NCI-H446 (cell line): ENCODE measurements at regions not wholly inside any gene's neighbourhood (a gene's known extent, or its start where the extent isn't known, plus 50 kb on each side); places are given as distances from the start of the nearest gene placed in this dataset.

ENCODE experiments used
- DNase-seq, 2 experiments: peaks; one replicate each; lab custom pipeline; 2025; lab: John Stamatoyannopoulos, UW

GRCh38 chr14:34040766-34041165 lies 89.9 kb upstream of the EGLN3 start:
- DNase-seq = no peak

GRCh38 chr14:34039428-34040047 lies 88.7 kb upstream of the EGLN3 start:
- no peak for DNase-seq

- DNase-seq = no peak
Measured at GRCh38 chr14:34038358-34039057, 87.6 kb upstream of the EGLN3 start.

- DNase-seq = no peak
Measured at GRCh38 chr14:34036319-34036766, 85.5 kb upstream of the EGLN3 start.

GRCh38 chr14:34035934-34036250 lies 85.0 kb upstream of the EGLN3 start:
- DNase-seq = no peak

- no peak for DNase-seq
Measured at GRCh38 chr14:34035177-34035933, 84.5 kb upstream of the EGLN3 start.

- no peak for DNase-seq
Measured at GRCh38 chr14:34034447-34035176, 83.7 kb upstream of the EGLN3 start.

GRCh38 chr14:34032720-34033119 lies 81.8 kb upstream of the EGLN3 start:
- DNase-seq = no peak

GRCh38 chr14:34030864-34031263 lies 80.0 kb upstream of the EGLN3 start:
- peak; percentile 8 to 69 for DNase-seq

- DNase-seq = no peak
Measured at GRCh38 chr14:34029921-34030334, 79.1 kb upstream of the EGLN3 start.

GRCh38 chr14:34027990-34028495 lies 77.2 kb upstream of the EGLN3 start:
- DNase-seq = no peak

GRCh38 chr14:34027130-34027989 lies 76.5 kb upstream of the EGLN3 start:
- DNase-seq = no peak

GRCh38 chr14:34025325-34026017 lies 74.6 kb upstream of the EGLN3 start:
- DNase-seq = no peak

GRCh38 chr14:34024768-34025144 lies 73.9 kb upstream of the EGLN3 start:
- no peak for DNase-seq

GRCh38 chr14:34023824-34024767 lies 73.2 kb upstream of the EGLN3 start:
- DNase-seq = no peak

GRCh38 chr14:34021096-34021495 lies 70.2 kb upstream of the EGLN3 start:
- no peak for DNase-seq

- DNase-seq = no peak
Measured at GRCh38 chr14:34020014-34020413, 69.1 kb upstream of the EGLN3 start.

GRCh38 chr14:34018564-34019244 lies 67.8 kb upstream of the EGLN3 start:
- no peak for DNase-seq

- no peak for DNase-seq
Measured at GRCh38 chr14:34018125-34018524, 67.3 kb upstream of the EGLN3 start.
